Stimulated activated CD8-positive, alpha-beta memory T cell treated with anti-CD3 and anti-CD28 coated beads, Interleukin-4, amount 100 ng/mL, for 48 hours (primary cell): ENCODE measurements at regions not wholly inside any gene's neighbourhood (a gene's known extent, or its start where the extent isn't known, plus 50 kb on each side); places are given as distances from the start of the nearest gene placed in this dataset.

Experiments
- DNase-seq: peaks from one replicate; pipeline ENCODE4 v3.0.0-alpha.2; 2020

DNA sequence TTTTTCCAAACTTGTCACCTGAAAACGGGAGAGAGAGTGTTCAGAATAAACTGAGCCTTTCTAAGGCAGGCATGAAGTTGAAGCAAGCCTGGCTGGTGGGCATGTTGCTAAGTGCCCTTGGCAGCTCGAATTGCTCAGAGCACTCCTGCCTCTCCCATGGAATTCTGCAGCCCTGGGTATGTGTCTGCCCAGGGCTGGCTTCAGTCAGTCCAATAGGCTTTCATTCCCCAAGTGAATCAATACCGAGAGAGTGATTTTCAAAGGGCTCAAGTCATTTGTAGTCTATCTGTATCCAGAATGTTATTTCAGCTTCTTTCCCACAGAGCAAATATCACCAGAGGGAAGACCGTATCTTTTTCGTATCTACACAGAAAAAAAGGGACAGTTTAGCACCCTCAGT is 415.5 kb upstream of the COBL start:
- no peak for DNase-seq

GRCh38 chr7:51731075-51731474 is 414.5 kb upstream of the COBL start:
- DNase-seq: no peak

- DNase-seq: no peak
Observed at GRCh38 chr7:51727441-51727840, 410.8 kb upstream of the COBL start.

GRCh38 chr7:51706851-51707250 is 390.2 kb upstream of the COBL start:
- DNase-seq: no peak

GRCh38 chr7:51705701-51706100 is 389.1 kb upstream of the COBL start:
- no peak for DNase-seq

DNA sequence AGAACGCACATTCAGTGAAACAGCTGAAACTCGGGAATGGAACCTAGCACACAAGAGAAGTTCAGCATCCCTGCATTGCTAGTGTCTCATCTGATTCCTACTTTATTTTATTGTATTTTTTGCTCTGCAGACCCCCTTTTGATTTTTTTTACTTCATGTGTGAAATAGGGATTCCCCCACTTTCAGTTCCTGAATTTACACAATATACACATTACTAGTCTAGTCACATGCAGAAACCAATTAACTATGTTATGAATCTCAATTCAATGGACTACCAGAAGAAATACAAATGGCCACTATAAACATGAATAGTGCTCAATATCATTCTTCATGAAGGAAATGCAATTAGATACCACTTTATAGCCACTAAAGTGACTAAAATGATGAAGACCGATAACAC is 386.1 kb upstream of the COBL start:
- DNase-seq: no peak

DNA sequence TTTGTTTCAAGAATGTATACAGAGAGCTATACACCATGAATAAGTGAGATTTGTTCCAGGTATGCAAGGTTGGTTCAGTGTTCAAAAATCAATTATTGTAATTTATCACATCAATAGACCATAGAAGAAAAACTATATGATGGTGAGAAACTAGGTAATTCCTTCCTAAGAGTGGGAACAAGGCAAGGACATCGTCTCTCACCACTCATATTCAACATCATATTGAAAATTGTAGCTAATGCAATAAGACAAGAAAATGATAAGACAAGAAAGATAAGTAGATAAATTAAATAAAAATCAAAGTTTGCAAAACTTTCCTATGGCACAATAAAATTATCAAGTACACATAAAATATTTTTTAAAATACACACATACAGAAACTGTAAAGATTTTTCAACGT is 385.3 kb upstream of the COBL start:
- DNase-seq: no peak

GRCh38 chr7:51700593-51701215 is 384.1 kb upstream of the COBL start:
- DNase-seq: no peak

- DNase-seq: no peak
Observed at GRCh38 chr7:51693258-51693657, 376.6 kb upstream of the COBL start.

DNA sequence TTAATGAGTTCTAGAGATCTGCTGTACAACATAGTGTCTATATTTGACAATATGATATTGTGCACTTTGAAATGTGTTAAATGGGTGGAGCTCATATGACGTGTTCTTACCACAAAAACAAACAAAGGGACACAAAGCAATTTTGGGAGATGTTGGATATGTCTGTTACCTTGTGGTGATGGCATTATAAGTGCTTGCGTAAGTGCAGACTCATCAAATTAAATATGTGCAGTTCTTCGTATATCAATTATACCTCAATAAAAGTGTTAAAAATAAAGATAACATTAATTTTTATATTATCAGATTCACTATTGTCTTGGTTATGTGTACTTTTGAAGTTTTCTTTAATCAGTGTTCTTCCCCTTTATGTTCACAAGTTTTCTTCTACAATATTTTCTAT is 372.9 kb upstream of the COBL start:
- DNase-seq: no peak

- DNase-seq: no peak
Observed at GRCh38 chr7:51685794-51686193, 369.2 kb upstream of the COBL start.

GRCh38 chr7:51680594-51681399 is 364.2 kb upstream of the COBL start:
- DNase-seq: no peak

DNA sequence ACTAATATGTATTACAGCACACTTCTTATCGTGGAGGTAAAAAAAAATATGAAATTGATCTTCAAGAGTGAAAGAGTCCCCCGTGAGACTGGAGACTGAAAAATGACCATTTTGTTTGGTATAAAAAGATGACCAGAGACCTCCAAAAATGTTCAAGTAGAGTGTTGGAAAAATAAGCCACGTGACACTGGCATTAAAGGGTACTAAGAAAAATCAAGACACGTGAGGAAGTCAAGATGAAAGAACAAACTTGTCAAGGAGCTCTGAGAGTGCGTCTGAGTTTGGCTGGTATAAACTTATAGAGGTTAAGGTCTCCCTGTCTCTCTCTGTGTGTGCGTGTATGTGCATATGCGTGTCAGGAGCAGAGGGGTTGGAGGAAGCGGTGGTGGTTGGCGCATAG is 362.7 kb upstream of the COBL start:
- DNase-seq: no peak

GRCh38 chr7:51666751-51667150 is 350.1 kb upstream of the COBL start:
- DNase-seq: no peak

DNA sequence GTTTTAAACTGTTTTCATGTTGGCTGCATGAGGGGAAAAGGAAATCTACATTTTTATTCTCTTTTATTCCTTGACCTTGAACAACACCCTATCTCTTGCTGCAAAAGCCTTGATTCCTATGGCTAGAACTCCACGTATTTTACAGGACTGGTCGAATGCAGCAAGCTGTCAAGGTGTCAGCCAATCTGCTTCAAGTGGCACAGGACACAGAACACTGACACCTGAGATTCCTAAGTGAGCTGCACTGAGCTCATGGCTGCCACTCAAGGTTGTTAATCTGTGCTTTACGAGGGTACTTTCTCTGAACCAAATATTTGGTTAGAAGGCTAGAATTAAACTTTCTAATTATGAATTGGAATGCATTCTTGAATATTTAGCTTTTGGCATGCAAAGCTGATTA is 349.7 kb upstream of the COBL start:
- no peak for DNase-seq

DNA sequence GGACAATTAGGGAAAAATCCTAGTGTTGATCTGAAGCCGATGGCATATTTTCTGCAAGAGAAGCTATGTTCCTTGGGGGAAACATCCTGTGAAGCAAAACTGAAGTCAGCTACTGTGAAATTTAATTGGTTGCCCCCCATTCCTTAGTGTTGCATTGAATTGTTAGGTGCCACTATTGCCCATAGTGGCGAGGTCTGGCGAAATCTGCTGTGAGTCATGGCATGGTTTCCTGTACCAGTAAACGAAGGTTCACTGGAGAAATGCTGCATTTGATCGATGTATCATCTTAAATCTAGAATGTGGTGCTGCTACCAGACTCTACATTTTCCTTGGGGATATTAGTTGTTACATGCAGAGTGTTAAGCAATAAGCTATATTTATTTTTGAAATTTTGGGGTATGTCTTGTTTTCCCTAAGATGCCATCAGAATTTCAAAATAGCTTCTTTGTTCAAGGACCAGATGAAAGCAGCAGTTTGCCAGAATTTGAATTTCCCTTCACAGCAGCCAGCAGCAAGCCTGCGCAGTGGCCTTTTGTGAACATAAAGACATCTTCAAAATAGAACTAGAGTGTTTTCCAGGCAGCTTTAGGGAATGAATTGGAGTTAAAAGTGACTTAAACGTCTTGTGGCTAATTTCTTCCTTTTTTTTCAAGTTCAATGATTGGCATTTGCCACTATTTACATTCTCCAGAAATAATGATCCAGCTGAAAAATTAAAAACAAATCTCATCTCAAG is 348.6 kb upstream of the COBL start:
- no peak for DNase-seq

GRCh38 chr7:51660516-51660915 is 343.9 kb upstream of the COBL start:
- DNase-seq: no peak

- no peak for DNase-seq
Observed at GRCh38 chr7:51658684-51659083, 342.1 kb upstream of the COBL start.

DNA sequence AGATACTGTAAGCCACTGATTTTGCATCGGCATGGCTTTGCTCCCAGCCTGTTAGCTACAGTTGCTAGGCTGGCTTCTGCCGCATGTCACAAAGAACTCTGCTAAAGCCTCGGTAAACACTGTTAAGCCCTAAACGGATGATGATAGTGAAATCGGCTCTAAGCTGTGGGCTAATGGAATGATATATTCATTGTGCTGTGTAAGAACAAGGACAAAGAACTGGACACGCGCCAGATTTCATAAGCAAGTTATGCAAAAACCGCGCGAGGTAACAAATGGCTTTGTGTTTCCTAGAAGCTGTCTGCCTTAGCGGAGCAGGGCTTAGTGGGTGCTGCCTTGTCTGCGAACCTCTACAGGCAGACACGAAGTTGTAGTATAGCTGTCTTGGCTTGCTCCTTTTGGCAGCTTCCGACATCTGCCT is 331.3 kb upstream of the COBL start:
- DNase-seq: no peak

GRCh38 chr7:51647486-51647885 is 330.9 kb upstream of the COBL start:
- no peak for DNase-seq

GRCh38 chr7:51645702-51646298 is 329.2 kb upstream of the COBL start:
- DNase-seq: no peak

- DNase-seq: no peak
Observed at GRCh38 chr7:51645255-51645654, 328.6 kb upstream of the COBL start.

DNA sequence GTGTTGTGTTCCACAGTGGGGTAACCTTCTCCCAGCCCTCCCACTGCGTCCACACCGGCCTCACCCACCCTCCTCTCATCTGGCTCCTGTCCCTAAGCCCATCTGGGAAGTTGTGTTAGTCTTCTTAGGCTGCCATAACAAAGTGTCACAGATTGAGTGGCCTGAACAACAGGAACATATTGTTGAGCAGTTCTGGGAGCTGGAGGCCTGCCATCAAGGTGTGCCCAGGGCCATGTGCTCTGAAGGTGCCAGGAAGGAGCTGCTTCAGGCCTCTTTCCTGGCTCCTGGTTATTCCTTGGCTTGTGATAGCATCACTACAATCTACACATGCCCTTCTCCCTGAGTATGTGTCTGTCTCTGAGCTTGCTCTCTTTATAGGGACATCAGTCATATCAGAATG is 327.6 kb upstream of the COBL start:
- DNase-seq: no peak

- no peak for DNase-seq
Observed at GRCh38 chr7:51640841-51641240, 324.2 kb upstream of the COBL start.
